ENCODE measurements at regions not wholly inside any gene's neighbourhood (a gene's known extent, or its start where the extent isn't known, plus 50 kb on each side); places are given as distances from the start of the nearest gene placed in this dataset.

DNA sequence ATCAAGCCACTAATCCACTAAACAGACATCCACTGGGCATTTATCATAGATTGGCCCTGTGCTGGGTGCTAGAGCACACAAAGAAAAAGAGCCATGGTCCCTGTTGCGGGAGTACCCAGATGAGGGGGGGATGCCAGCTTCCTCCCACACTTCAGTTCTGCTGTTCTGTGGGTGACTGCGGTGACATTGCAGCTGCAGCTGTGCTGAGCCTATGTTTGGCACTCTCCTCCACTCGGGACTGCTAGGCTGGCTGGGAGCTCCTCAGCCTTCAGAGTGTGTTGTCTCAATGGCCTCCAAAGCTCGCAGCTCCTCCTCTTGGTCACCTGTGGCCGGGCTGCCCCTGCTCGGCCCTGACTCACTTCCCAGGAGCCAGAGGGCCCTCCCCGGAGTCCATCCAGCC is 173.2 kb downstream of the CLCN4 start:
- H3K9ac ChIP-seq (ENCODE audit: low read length) = no peak overlapping the region
- POLR2A ChIA-PET = no interaction called here
- no TSS peak for BruUV-seq (replicated peaks)
- ATAC-seq (no peak), DNase-seq (ENCODE audit: low read depth, low spot score) (no peak)
- H3K4me1 ChIP-seq (ENCODE audit: control insufficient read depth in 1 of 2, insufficient read depth in 2 of 2, low read length in 2 of 2) = peaks cover 7 to 12% of the 10 kb centered on the region in 2 experiments; a peak in 3 of 4 replicates
- intact Hi-C loops (cut with micrococcal nuclease) = no loop called here
- no peaks in the 10 kb centered on the region for H4K20me1 ChIP-seq (ENCODE audit: insufficient read depth)
- no peak overlapping the region for H3K4me3 ChIP-seq (replicated peaks in 1 of 2; ENCODE audit: low read depth in 1 of 2, low read length in 2 of 2)
- H3K4me2 ChIP-seq (ENCODE audit: low read length) = no peak overlapping the region
- no peaks in the 10 kb centered on the region for H3K79me2 ChIP-seq (ENCODE audit: insufficient read depth, low read length)
- H3K9me3 ChIP-seq (ENCODE audit: control insufficient read depth in 1 of 2, insufficient read depth in 1 of 2, low read depth in 1 of 2, low read length in 2 of 2) = no peaks in the 10 kb centered on the region
- no peak overlapping the region for H3K27ac ChIP-seq (ENCODE audit: low read depth, low read length)
- TF ChIP-seq, protein P1, sequence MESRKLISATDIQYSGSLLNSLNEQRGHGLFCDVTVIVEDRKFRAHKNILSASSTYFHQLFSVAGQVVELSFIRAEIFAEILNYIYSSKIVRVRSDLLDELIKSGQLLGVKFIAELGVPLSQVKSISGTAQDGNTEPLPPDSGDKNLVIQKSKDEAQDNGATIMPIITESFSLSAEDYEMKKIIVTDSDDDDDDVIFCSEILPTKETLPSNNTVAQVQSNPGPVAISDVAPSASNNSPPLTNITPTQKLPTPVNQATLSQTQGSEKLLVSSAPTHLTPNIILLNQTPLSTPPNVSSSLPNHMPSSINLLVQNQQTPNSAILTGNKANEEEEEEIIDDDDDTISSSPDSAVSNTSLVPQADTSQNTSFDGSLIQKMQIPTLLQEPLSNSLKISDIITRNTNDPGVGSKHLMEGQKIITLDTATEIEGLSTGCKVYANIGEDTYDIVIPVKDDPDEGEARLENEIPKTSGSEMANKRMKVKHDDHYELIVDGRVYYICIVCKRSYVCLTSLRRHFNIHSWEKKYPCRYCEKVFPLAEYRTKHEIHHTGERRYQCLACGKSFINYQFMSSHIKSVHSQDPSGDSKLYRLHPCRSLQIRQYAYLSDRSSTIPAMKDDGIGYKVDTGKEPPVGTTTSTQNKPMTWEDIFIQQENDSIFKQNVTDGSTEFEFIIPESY (IDR thresholded peaks at IDR 0.05; ENCODE audit: extremely low read depth, insufficient replicate concordance, low read length) = no peak
- TF ChIP-seq JUND (IDR thresholded peaks at IDR 0.05) (no peak), ZNF274 (IDR thresholded peaks at IDR 0.05; ENCODE audit: low read depth, low read length) (no peak), EZH2 (IDR thresholded peaks at IDR 0.05) (no peak), RAD21 (IDR thresholded peaks at IDR 0.05; ENCODE audit: low read depth) (no peak), ELF1 (IDR thresholded peaks at IDR 0.05; ENCODE audit: borderline replicate concordance, low read depth) (no peak), SIN3A (IDR thresholded peaks at IDR 0.05; ENCODE audit: low read depth) (no peak), CBX3 (IDR thresholded peaks at IDR 0.05; ENCODE audit: low read depth) (no peak), ZFX (IDR thresholded peaks at IDR 0.05) (no peak), SP1 (IDR thresholded peaks at IDR 0.05; ENCODE audit: low read depth) (no peak), EZH2phosphoT487 (IDR thresholded peaks at IDR 0.05; ENCODE audit: borderline replicate concordance) (no peak), SRF (IDR thresholded peaks at IDR 0.05; ENCODE audit: low read depth) (no peak)
- TF ChIP-seq, protein P2, sequence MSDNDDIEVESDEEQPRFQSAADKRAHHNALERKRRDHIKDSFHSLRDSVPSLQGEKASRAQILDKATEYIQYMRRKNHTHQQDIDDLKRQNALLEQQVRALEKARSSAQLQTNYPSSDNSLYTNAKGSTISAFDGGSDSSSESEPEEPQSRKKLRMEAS (IDR thresholded peaks at IDR 0.05) = no peak
- TF ChIP-seq, protein P3, sequence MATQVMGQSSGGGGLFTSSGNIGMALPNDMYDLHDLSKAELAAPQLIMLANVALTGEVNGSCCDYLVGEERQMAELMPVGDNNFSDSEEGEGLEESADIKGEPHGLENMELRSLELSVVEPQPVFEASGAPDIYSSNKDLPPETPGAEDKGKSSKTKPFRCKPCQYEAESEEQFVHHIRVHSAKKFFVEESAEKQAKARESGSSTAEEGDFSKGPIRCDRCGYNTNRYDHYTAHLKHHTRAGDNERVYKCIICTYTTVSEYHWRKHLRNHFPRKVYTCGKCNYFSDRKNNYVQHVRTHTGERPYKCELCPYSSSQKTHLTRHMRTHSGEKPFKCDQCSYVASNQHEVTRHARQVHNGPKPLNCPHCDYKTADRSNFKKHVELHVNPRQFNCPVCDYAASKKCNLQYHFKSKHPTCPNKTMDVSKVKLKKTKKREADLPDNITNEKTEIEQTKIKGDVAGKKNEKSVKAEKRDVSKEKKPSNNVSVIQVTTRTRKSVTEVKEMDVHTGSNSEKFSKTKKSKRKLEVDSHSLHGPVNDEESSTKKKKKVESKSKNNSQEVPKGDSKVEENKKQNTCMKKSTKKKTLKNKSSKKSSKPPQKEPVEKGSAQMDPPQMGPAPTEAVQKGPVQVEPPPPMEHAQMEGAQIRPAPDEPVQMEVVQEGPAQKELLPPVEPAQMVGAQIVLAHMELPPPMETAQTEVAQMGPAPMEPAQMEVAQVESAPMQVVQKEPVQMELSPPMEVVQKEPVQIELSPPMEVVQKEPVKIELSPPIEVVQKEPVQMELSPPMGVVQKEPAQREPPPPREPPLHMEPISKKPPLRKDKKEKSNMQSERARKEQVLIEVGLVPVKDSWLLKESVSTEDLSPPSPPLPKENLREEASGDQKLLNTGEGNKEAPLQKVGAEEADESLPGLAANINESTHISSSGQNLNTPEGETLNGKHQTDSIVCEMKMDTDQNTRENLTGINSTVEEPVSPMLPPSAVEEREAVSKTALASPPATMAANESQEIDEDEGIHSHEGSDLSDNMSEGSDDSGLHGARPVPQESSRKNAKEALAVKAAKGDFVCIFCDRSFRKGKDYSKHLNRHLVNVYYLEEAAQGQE (IDR thresholded peaks at IDR 0.05; ENCODE audit: low read depth) = no peak
- TF ChIP-seq, protein P4, sequence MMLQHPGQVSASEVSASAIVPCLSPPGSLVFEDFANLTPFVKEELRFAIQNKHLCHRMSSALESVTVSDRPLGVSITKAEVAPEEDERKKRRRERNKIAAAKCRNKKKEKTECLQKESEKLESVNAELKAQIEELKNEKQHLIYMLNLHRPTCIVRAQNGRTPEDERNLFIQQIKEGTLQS (IDR thresholded peaks at IDR 0.05) = no peak
- TF ChIP-seq, protein P5, sequence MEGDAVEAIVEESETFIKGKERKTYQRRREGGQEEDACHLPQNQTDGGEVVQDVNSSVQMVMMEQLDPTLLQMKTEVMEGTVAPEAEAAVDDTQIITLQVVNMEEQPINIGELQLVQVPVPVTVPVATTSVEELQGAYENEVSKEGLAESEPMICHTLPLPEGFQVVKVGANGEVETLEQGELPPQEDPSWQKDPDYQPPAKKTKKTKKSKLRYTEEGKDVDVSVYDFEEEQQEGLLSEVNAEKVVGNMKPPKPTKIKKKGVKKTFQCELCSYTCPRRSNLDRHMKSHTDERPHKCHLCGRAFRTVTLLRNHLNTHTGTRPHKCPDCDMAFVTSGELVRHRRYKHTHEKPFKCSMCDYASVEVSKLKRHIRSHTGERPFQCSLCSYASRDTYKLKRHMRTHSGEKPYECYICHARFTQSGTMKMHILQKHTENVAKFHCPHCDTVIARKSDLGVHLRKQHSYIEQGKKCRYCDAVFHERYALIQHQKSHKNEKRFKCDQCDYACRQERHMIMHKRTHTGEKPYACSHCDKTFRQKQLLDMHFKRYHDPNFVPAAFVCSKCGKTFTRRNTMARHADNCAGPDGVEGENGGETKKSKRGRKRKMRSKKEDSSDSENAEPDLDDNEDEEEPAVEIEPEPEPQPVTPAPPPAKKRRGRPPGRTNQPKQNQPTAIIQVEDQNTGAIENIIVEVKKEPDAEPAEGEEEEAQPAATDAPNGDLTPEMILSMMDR (IDR thresholded peaks at IDR 0.05 in 2 of 3, conservative IDR thresholded peaks at IDR 0.05 in 1 of 3; ENCODE audit: borderline replicate concordance in 1 of 3, insufficient read depth in 1 of 3, low read depth in 2 of 3, low read length in 2 of 3) = no peak
- no peak overlapping the region for H2AFZ ChIP-seq (ENCODE audit: low read depth, low read length, poor library complexity, severe bottlenecking)
- no peaks in the 10 kb centered on the region for H3K27me3 ChIP-seq (ENCODE audit: insufficient read depth, low read length)
- RAD21 ChIA-PET (ENCODE audit: low non-redundant PET in 1 of 2, low total read pairs in 2 of 2, uncharacterized antibody in 2 of 2, unreplicated experiment in 2 of 2) = no interaction called here
- CTCF ChIA-PET = no interaction called here
- H3K36me3 ChIP-seq (ENCODE audit: control insufficient read depth in 1 of 2, insufficient read depth in 2 of 2, low read length in 2 of 2) = no peaks in the 10 kb centered on the region
- H3K9me2 ChIP-seq (ENCODE audit: insufficient read depth) = no peaks in the 10 kb centered on the region

All from HCT116 (cell line).